K562 (cell line): ENCODE measurements at regions not wholly inside any gene's neighbourhood (a gene's known extent, or its start where the extent isn't known, plus 50 kb on each side); places are given as distances from the start of the nearest gene placed in this dataset.

Source experiments
- ARID1B ChIP-seq: fragments of 450-650 bp; IDR thresholded peaks from 2 replicates; pipeline ENCODE4 v1.6.1; 2016; ENCODE audit warnings: antibody characterized with exemption, mild to moderate bottlenecking, inconsistent platforms
- ARID2 ChIP-seq: fragments of 450-650 bp; IDR thresholded peaks from 2 replicates; pipeline ENCODE4 v1.6.1; 2017; ENCODE audit warnings: antibody characterized with exemption, mild to moderate bottlenecking
- BMI1 ChIP-seq: fragments of 150-350 bp; IDR thresholded peaks from 2 replicates; pipeline ENCODE4 v1.6.1; 2014; ENCODE audit warnings: low read length
- DPF2 ChIP-seq: fragments of 450-650 bp; IDR thresholded peaks from 2 replicates; pipeline ENCODE4 v1.6.1; 2016
- FOXA3 ChIP-seq, 2 experiments: fragments of 450-650 bp in 1 of 2; sonication (generic) in 1 of 2; formaldehyde crosslinking; IDR thresholded peaks in 1 of 2; conservative IDR thresholded peaks in 1 of 2; 2 replicates each; pipeline versions ENCODE4 v1.4.0 to v1.8.0; 2020 to 2022; ENCODE audit warnings: mild to moderate bottlenecking in 2 of 2, missing genetic modification reagents in 1 of 2
- GABPB1 ChIP-seq: sonication (generic); formaldehyde crosslinking; IDR thresholded peaks from 2 replicates; pipeline ENCODE4 v1.8.0; 2022; ENCODE audit warnings: mild to moderate bottlenecking, missing genetic modification reagents
- MECOM ChIP-seq: fragments of 250-450 bp; sonication (Bioruptor Pico); IDR thresholded peaks from 2 replicates; pipeline ENCODE4 v1.8.0; 2022; ENCODE audit warnings: inconsistent platforms
- MTA3 ChIP-seq: fragments of 450-650 bp; formaldehyde crosslinking; IDR thresholded peaks from 2 replicates; pipeline ENCODE4 v1.6.1; 2017; ENCODE audit warnings: mild to moderate bottlenecking, borderline replicate concordance
- PHF20 ChIP-seq: fragments of 450-650 bp; IDR thresholded peaks from 2 replicates; pipeline ENCODE4 v1.6.1; 2018; ENCODE audit not compliant: partially characterized antibody
- POLR2H ChIP-seq: IDR thresholded peaks from 2 replicates; pipeline ENCODE4 v1.6.1; 2016; ENCODE audit warnings: missing genetic modification characterization, low read depth, mild to moderate bottlenecking, control low read depth, missing compliant biosample characterization, moderate library complexity
- REST ChIP-seq, 2 experiments: fragments of 450-650 bp; formaldehyde crosslinking in 1 of 2; IDR thresholded peaks; 2 replicates each; pipeline versions ENCODE4 v1.4.0 to v1.6.1; 2014 to 2020; ENCODE audit warnings: mild to moderate bottlenecking in 2 of 2, borderline replicate concordance in 1 of 2, low read depth in 1 of 2
- TAF1 ChIP-seq: IDR thresholded peaks from 2 replicates; pipeline ENCODE4 v1.6.1; 2011; ENCODE audit warnings: mild to moderate bottlenecking, low read length, moderate library complexity; ENCODE audit not compliant: insufficient read depth, control insufficient read depth, severe bottlenecking; ENCODE audit errors: extremely low read depth
- XRCC3 ChIP-seq: fragments of 450-650 bp; IDR thresholded peaks from 2 replicates; pipeline ENCODE4 v1.6.1; 2017; ENCODE audit warnings: mild to moderate bottlenecking, moderate library complexity
- ZBTB5 ChIP-seq: fragments of 450-650 bp; IDR thresholded peaks from 2 replicates; pipeline ENCODE4 v1.6.1; 2017; ENCODE audit warnings: antibody characterized with exemption
- ZFX ChIP-seq: sonication (generic); formaldehyde crosslinking; IDR thresholded peaks from 2 replicates; pipeline ENCODE4 v1.8.0; 2022; ENCODE audit warnings: mild to moderate bottlenecking, missing genetic modification reagents, moderate library complexity
- ZNF12 ChIP-seq: sonication (generic); formaldehyde crosslinking; IDR thresholded peaks from 2 replicates; pipeline ENCODE4 v1.4.0; 2020; ENCODE audit warnings: mild to moderate bottlenecking, missing genetic modification reagents

DNA sequence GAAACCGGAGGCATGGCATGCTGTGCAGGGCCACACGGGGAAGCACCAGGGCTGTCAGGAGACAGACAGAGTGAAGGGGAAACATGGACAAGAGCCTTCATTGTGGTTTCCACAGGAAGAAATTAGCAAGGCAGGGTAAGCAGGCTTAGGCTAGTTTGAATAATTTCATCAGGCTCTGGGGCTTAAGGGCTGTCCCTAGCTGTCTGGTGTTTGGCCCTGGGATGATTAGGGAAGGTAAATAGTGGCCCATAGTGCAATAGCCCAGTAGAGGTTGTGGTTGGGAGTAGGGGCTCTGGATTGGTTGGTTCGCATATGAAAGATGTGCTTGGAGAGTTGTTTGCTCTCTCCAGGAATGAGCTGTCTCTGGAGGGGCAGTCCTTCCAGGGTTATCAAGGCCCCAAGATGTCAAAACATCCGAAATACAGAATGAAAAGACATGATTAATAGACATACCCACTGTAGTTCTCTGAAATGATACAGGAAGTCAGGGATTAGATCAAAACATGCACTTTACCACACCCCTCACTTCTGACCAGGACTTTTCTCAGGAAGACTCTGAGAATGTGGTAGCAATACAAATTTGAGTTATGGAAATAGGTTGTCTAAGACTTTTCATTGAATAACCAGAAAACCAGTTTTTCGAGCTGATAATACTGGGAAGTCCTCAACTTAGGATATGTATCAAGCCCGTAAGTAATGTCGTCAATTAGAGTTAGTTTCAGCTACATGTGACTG, 224.9 kb upstream of the NFE2L3 start (continued):
- TF ChIP-seq REST (IDR thresholded peaks at IDR 0.05; ENCODE audit: borderline replicate concordance): peak; percentile 66
- no peak for TF ChIP-seq REST (CRISPR knock-in tag; IDR thresholded peaks at IDR 0.05; ENCODE audit: low read depth)
- TF ChIP-seq MTA3: no peak
- no peak for TF ChIP-seq TAF1
- TF ChIP-seq ZNF12 (CRISPR knock-in tag): no peak
- TF ChIP-seq PHF20: no peak
- no peak for TF ChIP-seq ZFX (CRISPR knock-in tag)
- no peak for TF ChIP-seq BMI1
- peak in 1 of 2 experiments; percentile 83; a peak in 2 of 4 replicates for TF ChIP-seq FOXA3 (CRISPR knock-in tag; conservative IDR thresholded peaks at IDR 0.05 in 1 of 2, IDR thresholded peaks at IDR 0.05 in 1 of 2)
- TF ChIP-seq ZBTB5: no peak
- no peak for TF ChIP-seq MECOM (CRISPR knock-in tag)
- no peak for TF ChIP-seq XRCC3
- no peak for TF ChIP-seq ARID2
- TF ChIP-seq ARID1B: peak; percentile 47; the same call in 1 of the 2 replicates
- no peak; the same call in 1 of the 2 replicates for TF ChIP-seq DPF2
- no peak for TF ChIP-seq GABPB1
- TF ChIP-seq POLR2H: 0 out of 2 replicates have a peak, but pooled peaks have one; percentile 64
